BE2C (cell line): ENCODE measurements at regions not wholly inside any gene's neighbourhood (a gene's known extent, or its start where the extent isn't known, plus 50 kb on each side); places are given as distances from the start of the nearest gene placed in this dataset.

Experiments
- DNase-seq: peaks from one replicate; pipeline ENCODE4 v3.0.0-alpha.2; 2020
- H3K27me3 ChIP-seq: fragments of 250-450 bp; sonication (Bioruptor Pico); 2 replicates; pipeline ENCODE4 v1.5.1; 2020; ENCODE audit warnings: mild to moderate bottlenecking
- H3K36me3 ChIP-seq: fragments of 250-450 bp; sonication (Bioruptor Pico); 2 replicates; pipeline ENCODE4 v1.5.1; 2020; ENCODE audit warnings: mild to moderate bottlenecking
- H3K4me1 ChIP-seq: fragments of 250-450 bp; sonication (Bioruptor Pico); 2 replicates; pipeline ENCODE4 v1.5.1; 2020
- H3K4me3 ChIP-seq: 2 replicates; pipeline ENCODE4 v1.5.1; 2011; ENCODE audit warnings: low read depth, low read length
- H3K9me3 ChIP-seq: fragments of 250-450 bp; sonication (Bioruptor Pico); 2 replicates; pipeline ENCODE4 v1.5.1; 2020
- CTCF ChIP-seq: IDR thresholded peaks from 2 replicates; pipeline ENCODE4 v1.5.1; 2012; ENCODE audit warnings: mild to moderate bottlenecking, low read depth, low read length

GRCh38 chr5:136482206-136482605, 116.9 kb upstream of the TRPC7 start:
- Histone ChIP-seq H3K27me3 (no peaks in the 10 kb centered on the region), H3K36me3 (no peaks in the 10 kb centered on the region), H3K9me3 (no peaks in the 10 kb centered on the region), H3K4me3 (no peak overlapping the region), H3K4me1 (no peaks in the 10 kb centered on the region)
- no peak for DNase-seq
- no peak for TF ChIP-seq CTCF

GRCh38 chr5:136474466-136474865, 109.1 kb upstream of the TRPC7 start:
- no peaks in the 10 kb centered on the region for H3K9me3 ChIP-seq
- no peaks in the 10 kb centered on the region for H3K27me3 ChIP-seq
- TF ChIP-seq CTCF: no peak
- H3K4me1 ChIP-seq: no peaks in the 10 kb centered on the region
- H3K4me3 ChIP-seq: no peak overlapping the region
- H3K36me3 ChIP-seq: no peaks in the 10 kb centered on the region
- DNase-seq: no peak

GRCh38 chr5:136467632-136468031, 102.3 kb upstream of the TRPC7 start:
- TF ChIP-seq CTCF: no peak
- no peaks in the 10 kb centered on the region for H3K27me3 ChIP-seq
- H3K4me1 ChIP-seq: no peaks in the 10 kb centered on the region
- no peak for DNase-seq
- H3K36me3 ChIP-seq: no peaks in the 10 kb centered on the region
- no peak overlapping the region for H3K4me3 ChIP-seq
- H3K9me3 ChIP-seq: no peaks in the 10 kb centered on the region

- H3K9me3 ChIP-seq: no peaks in the 10 kb centered on the region
- no peak for DNase-seq
- H3K4me3 ChIP-seq: no peak overlapping the region
- no peaks in the 10 kb centered on the region for H3K4me1 ChIP-seq
- no peak for TF ChIP-seq CTCF
- no peaks in the 10 kb centered on the region for H3K36me3 ChIP-seq
- no peaks in the 10 kb centered on the region for H3K27me3 ChIP-seq
Observed at GRCh38 chr5:136466041-136466415, 100.7 kb upstream of the TRPC7 start.

GRCh38 chr5:136458481-136458880, 93.1 kb upstream of the TRPC7 start:
- no peaks in the 10 kb centered on the region for H3K9me3 ChIP-seq
- no peaks in the 10 kb centered on the region for H3K4me1 ChIP-seq
- DNase-seq: no peak
- H3K4me3 ChIP-seq: no peak overlapping the region
- H3K36me3 ChIP-seq: no peaks in the 10 kb centered on the region
- TF ChIP-seq CTCF: no peak
- H3K27me3 ChIP-seq: no peaks in the 10 kb centered on the region

- no peaks in the 10 kb centered on the region for H3K9me3 ChIP-seq
- DNase-seq: no peak
- TF ChIP-seq CTCF: no peak
- no peak overlapping the region for H3K4me3 ChIP-seq
- H3K27me3 ChIP-seq: no peaks in the 10 kb centered on the region
- no peaks in the 10 kb centered on the region for H3K4me1 ChIP-seq
- H3K36me3 ChIP-seq: no peaks in the 10 kb centered on the region
Observed at GRCh38 chr5:136457390-136458013, 92.2 kb upstream of the TRPC7 start.
